GM12873 (cell line): ENCODE measurements at regions not wholly inside any gene's neighbourhood (a gene's known extent, or its start where the extent isn't known, plus 50 kb on each side); places are given as distances from the start of the nearest gene placed in this dataset.

Source experiments
- TF ChIP-seq, protein P1 (sequence below): IDR thresholded peaks from 2 replicates; pipeline ENCODE4 v1.5.1; 2012; ENCODE audit warnings: low read depth, mild to moderate bottlenecking, moderate library complexity, low read length, control low read depth; ENCODE audit not compliant: insufficient read depth; ENCODE audit errors: missing control alignments

- TF ChIP-seq, protein P1, sequence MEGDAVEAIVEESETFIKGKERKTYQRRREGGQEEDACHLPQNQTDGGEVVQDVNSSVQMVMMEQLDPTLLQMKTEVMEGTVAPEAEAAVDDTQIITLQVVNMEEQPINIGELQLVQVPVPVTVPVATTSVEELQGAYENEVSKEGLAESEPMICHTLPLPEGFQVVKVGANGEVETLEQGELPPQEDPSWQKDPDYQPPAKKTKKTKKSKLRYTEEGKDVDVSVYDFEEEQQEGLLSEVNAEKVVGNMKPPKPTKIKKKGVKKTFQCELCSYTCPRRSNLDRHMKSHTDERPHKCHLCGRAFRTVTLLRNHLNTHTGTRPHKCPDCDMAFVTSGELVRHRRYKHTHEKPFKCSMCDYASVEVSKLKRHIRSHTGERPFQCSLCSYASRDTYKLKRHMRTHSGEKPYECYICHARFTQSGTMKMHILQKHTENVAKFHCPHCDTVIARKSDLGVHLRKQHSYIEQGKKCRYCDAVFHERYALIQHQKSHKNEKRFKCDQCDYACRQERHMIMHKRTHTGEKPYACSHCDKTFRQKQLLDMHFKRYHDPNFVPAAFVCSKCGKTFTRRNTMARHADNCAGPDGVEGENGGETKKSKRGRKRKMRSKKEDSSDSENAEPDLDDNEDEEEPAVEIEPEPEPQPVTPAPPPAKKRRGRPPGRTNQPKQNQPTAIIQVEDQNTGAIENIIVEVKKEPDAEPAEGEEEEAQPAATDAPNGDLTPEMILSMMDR, result no peak
These were observed 309.3 kb upstream of the PIK3C3 start for GRCh38 chr18:41645589-41646360.

DNA sequence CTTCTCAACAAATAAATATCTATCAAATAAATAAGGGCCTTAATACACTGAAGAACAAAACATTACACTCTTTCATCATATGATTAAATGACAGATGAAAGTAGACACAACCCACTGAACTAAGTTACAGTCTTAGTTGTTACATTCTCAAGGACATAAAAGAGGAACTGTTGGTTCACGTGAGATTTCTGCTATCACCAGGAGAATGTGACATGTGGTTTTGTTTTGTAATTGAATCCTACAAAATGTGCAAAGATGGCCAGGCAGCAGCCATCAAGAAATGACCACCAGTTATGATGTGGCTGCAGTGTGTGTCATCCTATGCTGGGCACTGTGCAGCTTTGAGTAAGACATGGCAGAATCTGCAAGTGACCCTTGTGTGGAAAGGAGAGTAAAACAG, 310.6 kb upstream of the PIK3C3 start:
- TF ChIP-seq, protein P1, result no peak

DNA sequence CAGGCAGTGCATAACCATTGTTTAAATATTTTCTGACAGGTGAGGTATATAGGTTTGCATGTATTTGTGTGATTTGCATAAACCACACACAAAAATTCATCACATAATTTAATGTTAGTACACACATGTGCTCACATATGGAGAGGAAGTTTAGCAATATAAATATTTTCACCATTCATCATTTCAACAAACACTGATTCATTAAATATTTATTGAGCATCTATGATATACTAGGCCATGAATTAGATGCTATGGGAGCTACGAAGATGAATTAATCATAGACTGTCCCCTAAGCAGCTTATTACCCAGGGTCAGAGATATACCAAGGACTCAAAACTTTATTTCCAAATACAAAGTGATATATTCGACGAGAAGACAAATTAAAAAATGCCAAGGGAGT, 311.6 kb upstream of the PIK3C3 start:
- TF ChIP-seq, protein P1, result no peak

DNA sequence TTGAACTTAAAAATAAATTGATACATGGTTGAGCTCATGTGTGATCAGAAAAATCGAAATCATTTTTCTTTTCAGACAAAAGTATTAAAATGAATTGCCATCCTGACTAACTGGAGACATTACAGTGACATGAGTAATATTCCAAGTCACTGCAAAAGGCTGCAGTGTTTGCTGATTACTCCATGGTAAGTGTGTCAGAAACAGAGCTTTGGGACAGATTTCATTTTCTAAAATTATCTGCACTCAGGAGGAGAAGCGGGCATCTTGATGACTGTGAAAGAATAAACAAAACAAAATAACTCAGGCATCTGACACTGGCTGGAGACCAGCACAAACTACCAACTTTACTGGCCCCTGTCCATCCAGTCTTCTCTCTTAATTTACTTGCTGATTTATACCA, 312.3 kb upstream of the PIK3C3 start:
- TF ChIP-seq, protein P1, result no peak

DNA sequence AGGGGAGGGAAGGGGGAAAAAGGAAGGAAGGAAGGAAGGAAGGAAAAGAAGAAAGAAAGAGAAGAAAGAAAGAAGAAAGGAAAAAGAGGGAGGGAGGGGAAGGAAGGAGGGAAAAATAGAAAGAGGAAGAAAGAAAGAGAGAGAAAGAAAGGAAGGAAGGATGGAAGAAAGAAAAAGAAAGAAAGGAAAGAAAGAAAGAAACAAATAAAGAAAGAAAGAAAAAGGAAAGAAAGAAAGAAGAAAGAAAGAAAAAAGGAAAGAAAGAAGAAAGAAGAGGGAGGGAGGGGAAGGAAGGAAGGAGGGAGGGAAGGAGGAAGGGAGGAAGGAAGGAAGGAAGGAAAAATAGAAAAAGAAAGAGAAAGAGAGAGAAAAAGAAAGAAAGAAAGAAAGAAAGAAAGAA, 315.8 kb upstream of the PIK3C3 start:
- TF ChIP-seq, protein P1, result no peak

DNA sequence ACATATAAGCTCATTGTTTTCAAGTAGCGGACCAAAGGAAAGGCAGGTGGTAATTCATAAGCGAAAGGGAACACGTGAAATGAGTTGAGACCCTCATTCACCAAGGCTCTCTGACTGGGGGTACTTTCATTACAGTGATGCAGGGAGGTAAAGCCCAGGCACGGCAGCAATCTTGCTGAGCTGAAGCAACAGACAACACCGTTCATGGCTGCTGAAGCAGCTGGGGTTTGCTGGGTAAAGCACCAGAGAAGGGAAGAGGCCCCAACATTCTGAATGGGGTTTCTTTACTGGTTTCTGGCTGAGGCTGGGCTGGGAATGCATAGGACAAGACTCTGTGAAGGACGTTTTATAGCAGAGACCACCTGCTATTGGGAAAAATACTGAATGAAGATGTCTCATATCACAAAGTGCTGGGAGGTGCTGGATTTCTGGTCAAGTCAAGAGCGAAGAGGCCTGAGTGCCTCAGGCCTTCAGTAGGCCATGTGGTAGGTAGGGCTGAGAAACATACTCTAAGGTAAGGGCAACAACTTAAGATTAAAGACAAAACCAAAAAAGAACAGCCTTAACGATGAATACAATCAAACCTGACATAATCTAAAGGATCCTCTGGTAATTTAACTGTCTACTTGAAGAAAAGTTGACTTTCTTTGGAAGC, 324.7 kb upstream of the PIK3C3 start:
- TF ChIP-seq, protein P1, result no peak

- TF ChIP-seq, protein P1, result no peak
These were observed 330.6 kb upstream of the PIK3C3 start for GRCh38 chr18:41624460-41624859.
